ENCODE measurements at regions not wholly inside any gene's neighbourhood (a gene's known extent, or its start where the extent isn't known, plus 50 kb on each side); places are given as distances from the start of the nearest gene placed in this dataset.
A peak's percentile ranks its signal among the peaks of the same experiment; 100 is the strongest.
"Not testable (repeated sequence)": the region's sequence is repeated elsewhere in the genome, so short reads cannot be mapped to it uniquely, and the experiment has no call there.

DNA sequence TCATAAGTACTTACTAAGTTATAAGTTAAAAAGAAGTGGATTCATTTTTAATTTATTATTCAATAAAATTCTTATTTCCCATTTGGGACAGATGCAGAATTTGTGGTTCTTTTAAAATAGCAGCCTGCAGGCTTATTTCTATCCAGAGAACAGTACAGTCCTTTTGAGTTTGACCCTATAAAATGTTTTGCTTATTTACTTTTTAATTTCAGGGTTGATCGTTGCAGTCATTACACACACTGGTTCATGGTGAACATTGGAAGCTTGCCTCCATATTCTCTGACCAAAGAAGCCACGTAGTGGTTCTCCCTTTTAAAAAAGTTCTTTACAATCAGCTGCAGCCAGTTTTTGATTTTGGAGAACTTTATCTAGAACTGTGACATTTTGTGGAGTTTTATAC, 122.9 kb upstream of the PDE7B start (continued):
- TF ChIP-seq ZNF133 (tag by site-specific recombination; IDR thresholded peaks at IDR 0.05) (no peak), ZNF184 (tag by site-specific recombination; IDR thresholded peaks at IDR 0.05) (no peak)

DNA sequence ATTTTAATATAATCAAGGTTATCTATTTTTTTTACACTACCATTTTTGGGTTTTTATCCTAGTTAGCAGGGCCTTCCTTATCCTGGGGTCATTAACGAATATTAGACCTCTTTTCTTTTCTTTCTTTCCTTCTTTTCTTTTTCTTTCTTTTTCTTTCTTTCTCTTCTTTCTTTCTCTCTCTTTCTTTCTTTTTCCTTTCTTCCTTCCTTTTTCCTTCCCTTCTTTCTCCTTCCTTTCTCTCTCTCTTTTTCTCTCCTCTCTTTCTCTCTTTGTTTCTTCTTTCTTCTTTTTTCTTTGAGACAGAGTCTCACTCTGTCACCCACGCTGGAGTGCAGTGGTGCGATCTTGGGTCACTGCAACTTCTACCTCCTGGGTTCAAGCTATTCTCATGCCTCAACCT, 120.4 kb upstream of the PDE7B start:
- ChIA-PET POLR2A (no interaction called here), CTCF (no interaction called here)
- Histone ChIP-seq H3K36me3 (ENCODE audit: control insufficient read depth in 2 of 2, insufficient read depth in 1 of 2, low read length in 2 of 2) (no peaks in the 10 kb centered on the region), H3K27ac (ENCODE audit: extremely low read depth, low read depth, low read length) (no peak overlapping the region), H3K9me3 (ENCODE audit: control insufficient read depth, insufficient read depth, low read depth, low read length) (no peaks in the 10 kb centered on the region), H3K4me3 (ENCODE audit: low read depth, low read length) (no peak overlapping the region), H3K4me1 (ENCODE audit: control insufficient read depth, insufficient read depth, low read length) (no peaks in the 10 kb centered on the region)
- TF ChIP-seq ZNF433 (tag by site-specific recombination; IDR thresholded peaks at IDR 0.05; ENCODE audit: low read depth) (no peak), PRDM1 (tag by site-specific recombination; IDR thresholded peaks at IDR 0.05) (peak; percentile 39; the same call in 1 of the 2 replicates), ZNF837 (tag by site-specific recombination; IDR thresholded peaks at IDR 0.05) (no peak), ZNF366 (tag by site-specific recombination; conservative IDR thresholded peaks at IDR 0.05) (peak; percentile 54; the same call in 1 of the 2 replicates)

DNA sequence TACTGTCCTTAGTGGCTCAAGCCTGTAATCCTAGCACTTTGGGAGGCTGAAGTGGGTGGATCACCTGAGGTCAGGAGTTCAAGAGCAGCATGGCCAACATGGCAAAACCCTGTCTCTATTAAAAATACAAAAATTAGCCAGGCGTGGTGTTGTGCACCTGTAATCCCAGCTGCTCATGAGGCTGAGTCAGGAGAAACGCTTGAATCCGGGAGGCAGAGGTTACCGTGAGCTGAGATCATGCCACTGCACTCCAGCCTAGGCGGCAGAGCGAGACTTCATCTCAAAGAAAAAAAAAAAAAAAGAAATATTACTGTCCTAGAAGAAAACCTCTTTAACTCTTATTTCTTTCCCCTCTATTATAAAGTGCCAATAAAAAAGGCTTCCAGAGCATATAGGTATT, 115.2 kb upstream of the PDE7B start:
- H3K36me3 ChIP-seq (ENCODE audit: control insufficient read depth in 2 of 2, insufficient read depth in 1 of 2, low read length in 2 of 2); H3K27ac ChIP-seq (ENCODE audit: extremely low read depth, low read depth, low read length); H3K4me1 ChIP-seq (ENCODE audit: control insufficient read depth, insufficient read depth, low read length); CTCF ChIA-PET; POLR2A ChIA-PET; H3K9me3 ChIP-seq (ENCODE audit: control insufficient read depth, insufficient read depth, low read depth, low read length); H3K4me3 ChIP-seq (ENCODE audit: low read depth, low read length): not testable (repeated sequence)

DNA sequence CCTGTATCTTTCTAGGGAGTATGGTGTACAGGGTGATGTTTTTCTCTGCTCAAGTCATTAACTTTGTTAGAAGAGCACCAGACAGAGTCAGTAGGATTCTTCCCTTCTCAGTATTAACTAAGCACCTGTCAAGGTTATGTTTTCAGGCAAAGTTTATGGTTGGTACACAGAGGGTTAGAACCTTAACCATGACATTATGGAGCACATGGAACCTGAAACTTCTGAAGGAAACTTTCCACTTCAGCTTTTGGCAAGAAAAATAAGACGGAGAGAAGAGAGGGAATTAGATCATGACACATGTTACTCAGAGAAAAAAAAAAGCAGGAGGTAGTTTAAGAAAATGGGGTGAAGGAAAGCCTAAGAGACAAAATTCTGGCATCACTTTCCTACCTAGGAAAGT, 112.9 kb upstream of the PDE7B start:
- ChIA-PET CTCF (no interaction called here), POLR2A (no interaction called here)
- Histone ChIP-seq H3K4me1 (ENCODE audit: control insufficient read depth, insufficient read depth, low read length) (no peaks in the 10 kb centered on the region), H3K36me3 (ENCODE audit: control insufficient read depth in 2 of 2, insufficient read depth in 1 of 2, low read length in 2 of 2) (no peaks in the 10 kb centered on the region), H3K9me3 (ENCODE audit: control insufficient read depth, insufficient read depth, low read depth, low read length) (no peaks in the 10 kb centered on the region), H3K27ac (ENCODE audit: extremely low read depth, low read depth, low read length) (no peak overlapping the region), H3K4me3 (ENCODE audit: low read depth, low read length) (no peak overlapping the region)
- TF ChIP-seq ZNF132 (tag by site-specific recombination; IDR thresholded peaks at IDR 0.05; ENCODE audit: borderline replicate concordance) (no peak), ZNF621 (tag by site-specific recombination; IDR thresholded peaks at IDR 0.05) (no peak), ZNF433 (tag by site-specific recombination; IDR thresholded peaks at IDR 0.05; ENCODE audit: low read depth) (no peak), KLF10 (tag by site-specific recombination; IDR thresholded peaks at IDR 0.05) (no peak), ZIC2 (tag by site-specific recombination; IDR thresholded peaks at IDR 0.05) (no peak), ZNF510 (tag by site-specific recombination; IDR thresholded peaks at IDR 0.05; ENCODE audit: insufficient replicate concordance) (no peak), ZNF302 (tag by site-specific recombination; IDR thresholded peaks at IDR 0.05; ENCODE audit: low read depth) (no peak), ZNF10 (tag by site-specific recombination; IDR thresholded peaks at IDR 0.05) (no peak), ZNF169 (tag by site-specific recombination; IDR thresholded peaks at IDR 0.05) (no peak), ZNF610 (tag by site-specific recombination; IDR thresholded peaks at IDR 0.05; ENCODE audit: borderline replicate concordance) (no peak), ZNF558 (tag by site-specific recombination; IDR thresholded peaks at IDR 0.05) (no peak)
- TF ChIP-seq, protein P1, sequence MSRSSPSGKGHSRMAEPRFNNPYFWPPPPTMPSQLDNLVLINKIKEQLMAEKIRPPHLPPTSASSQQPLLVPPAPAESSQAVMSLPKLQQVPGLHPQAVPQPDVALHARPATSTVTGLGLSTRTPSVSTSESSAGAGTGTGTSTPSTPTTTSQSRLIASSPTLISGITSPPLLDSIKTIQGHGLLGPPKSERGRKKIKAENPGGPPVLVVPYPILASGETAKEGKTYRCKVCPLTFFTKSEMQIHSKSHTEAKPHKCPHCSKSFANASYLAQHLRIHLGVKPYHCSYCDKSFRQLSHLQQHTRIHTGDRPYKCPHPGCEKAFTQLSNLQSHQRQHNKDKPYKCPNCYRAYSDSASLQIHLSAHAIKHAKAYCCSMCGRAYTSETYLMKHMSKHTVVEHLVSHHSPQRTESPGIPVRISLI (tag by site-specific recombination; IDR thresholded peaks at IDR 0.05), result no peak
- TF ChIP-seq, protein P2, sequence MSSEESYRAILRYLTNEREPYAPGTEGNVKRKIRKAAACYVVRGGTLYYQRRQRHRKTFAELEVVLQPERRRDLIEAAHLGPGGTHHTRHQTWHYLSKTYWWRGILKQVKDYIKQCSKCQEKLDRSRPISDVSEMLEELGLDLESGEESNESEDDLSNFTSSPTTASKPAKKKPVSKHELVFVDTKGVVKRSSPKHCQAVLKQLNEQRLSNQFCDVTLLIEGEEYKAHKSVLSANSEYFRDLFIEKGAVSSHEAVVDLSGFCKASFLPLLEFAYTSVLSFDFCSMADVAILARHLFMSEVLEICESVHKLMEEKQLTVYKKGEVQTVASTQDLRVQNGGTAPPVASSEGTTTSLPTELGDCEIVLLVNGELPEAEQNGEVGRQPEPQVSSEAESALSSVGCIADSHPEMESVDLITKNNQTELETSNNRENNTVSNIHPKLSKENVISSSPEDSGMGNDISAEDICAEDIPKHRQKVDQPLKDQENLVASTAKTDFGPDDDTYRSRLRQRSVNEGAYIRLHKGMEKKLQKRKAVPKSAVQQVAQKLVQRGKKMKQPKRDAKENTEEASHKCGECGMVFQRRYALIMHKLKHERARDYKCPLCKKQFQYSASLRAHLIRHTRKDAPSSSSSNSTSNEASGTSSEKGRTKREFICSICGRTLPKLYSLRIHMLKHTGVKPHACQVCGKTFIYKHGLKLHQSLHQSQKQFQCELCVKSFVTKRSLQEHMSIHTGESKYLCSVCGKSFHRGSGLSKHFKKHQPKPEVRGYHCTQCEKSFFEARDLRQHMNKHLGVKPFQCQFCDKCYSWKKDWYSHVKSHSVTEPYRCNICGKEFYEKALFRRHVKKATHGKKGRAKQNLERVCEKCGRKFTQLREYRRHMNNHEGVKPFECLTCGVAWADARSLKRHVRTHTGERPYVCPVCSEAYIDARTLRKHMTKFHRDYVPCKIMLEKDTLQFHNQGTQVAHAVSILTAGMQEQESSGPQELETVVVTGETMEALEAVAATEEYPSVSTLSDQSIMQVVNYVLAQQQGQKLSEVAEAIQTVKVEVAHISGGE (tag by site-specific recombination; conservative IDR thresholded peaks at IDR 0.05; ENCODE audit: low read depth), result no peak
- TF ChIP-seq, protein P3, sequence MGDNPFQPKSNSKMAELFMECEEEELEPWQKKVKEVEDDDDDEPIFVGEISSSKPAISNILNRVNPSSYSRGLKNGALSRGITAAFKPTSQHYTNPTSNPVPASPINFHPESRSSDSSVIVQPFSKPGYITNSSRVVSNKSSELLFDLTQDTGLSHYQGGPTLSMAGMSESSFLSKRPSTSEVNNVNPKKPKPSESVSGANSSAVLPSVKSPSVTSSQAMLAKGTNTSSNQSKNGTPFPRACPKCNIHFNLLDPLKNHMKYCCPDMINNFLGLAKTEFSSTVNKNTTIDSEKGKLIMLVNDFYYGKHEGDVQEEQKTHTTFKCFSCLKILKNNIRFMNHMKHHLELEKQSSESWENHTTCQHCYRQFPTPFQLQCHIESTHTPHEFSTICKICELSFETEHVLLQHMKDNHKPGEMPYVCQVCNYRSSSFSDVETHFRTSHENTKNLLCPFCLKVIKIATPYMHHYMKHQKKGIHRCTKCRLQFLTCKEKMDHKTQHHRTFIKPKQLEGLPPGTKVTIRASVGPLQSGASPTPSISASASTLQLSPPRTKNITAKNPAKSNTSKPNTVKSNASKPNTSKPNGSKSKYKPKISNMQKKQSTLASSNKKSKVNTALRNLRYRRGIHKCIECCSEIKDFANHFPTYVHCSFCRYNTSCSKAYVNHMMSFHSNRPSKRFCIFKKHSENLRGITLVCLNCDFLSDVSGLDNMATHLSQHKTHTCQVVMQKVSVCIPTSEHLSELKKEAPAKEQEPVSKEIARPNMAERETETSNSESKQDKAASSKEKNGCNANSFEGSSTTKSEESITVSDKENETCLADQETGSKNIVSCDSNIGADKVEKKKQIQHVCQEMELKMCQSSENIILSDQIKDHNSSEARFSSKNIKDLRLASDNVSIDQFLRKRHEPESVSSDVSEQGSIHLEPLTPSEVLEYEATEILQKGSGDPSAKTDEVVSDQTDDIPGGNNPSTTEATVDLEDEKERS (tag by site-specific recombination; IDR thresholded peaks at IDR 0.05), result no peak
- TF ChIP-seq, protein P4, sequence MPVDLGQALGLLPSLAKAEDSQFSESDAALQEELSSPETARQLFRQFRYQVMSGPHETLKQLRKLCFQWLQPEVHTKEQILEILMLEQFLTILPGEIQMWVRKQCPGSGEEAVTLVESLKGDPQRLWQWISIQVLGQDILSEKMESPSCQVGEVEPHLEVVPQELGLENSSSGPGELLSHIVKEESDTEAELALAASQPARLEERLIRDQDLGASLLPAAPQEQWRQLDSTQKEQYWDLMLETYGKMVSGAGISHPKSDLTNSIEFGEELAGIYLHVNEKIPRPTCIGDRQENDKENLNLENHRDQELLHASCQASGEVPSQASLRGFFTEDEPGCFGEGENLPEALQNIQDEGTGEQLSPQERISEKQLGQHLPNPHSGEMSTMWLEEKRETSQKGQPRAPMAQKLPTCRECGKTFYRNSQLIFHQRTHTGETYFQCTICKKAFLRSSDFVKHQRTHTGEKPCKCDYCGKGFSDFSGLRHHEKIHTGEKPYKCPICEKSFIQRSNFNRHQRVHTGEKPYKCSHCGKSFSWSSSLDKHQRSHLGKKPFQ (tag by site-specific recombination; IDR thresholded peaks at IDR 0.05), result no peak

Data from HEK293 (cell line).